HCT116 (cell line): ENCODE measurements at regions not wholly inside any gene's neighbourhood (a gene's known extent, or its start where the extent isn't known, plus 50 kb on each side); places are given as distances from the start of the nearest gene placed in this dataset.

Source experiments
- CEBPB ChIP-seq: IDR thresholded peaks from 2 replicates; pipeline ENCODE4 v1.6.1; 2012; ENCODE audit warnings: low read depth
- CTCF ChIP-seq, 3 experiments: fragments of 200-600 bp in 1 of 3; sonication (generic) in 1 of 3; IDR thresholded peaks in 2 of 3; conservative IDR thresholded peaks in 1 of 3; 2 replicates each; pipeline ENCODE4 v1.5.1; 2012 to 2017; ENCODE audit warnings: low read depth in 2 of 3, low read length in 2 of 3, antibody characterized with exemption in 1 of 3, borderline replicate concordance in 1 of 3, control low read depth in 1 of 3, mild to moderate bottlenecking in 1 of 3, mixed read lengths in 1 of 3, mixed run types in 1 of 3, moderate library complexity in 1 of 3; ENCODE audit not compliant: insufficient read depth in 1 of 3
- EZH2 ChIP-seq: fragments of 200-600 bp; sonication (generic); IDR thresholded peaks from 2 replicates; pipeline ENCODE4 v1.6.1; 2017; ENCODE audit warnings: antibody characterized with exemption, mixed run types
- FOSL1 ChIP-seq: IDR thresholded peaks from 2 replicates; pipeline ENCODE4 v1.6.1; 2012; ENCODE audit warnings: low read depth
- JUND ChIP-seq: IDR thresholded peaks from 2 replicates; pipeline ENCODE4 v1.6.1; 2012
- POLR2A ChIP-seq: IDR thresholded peaks from 2 replicates; pipeline ENCODE4 v1.7.0; 2011; ENCODE audit warnings: borderline replicate concordance; ENCODE audit not compliant: insufficient read depth, insufficient read length; ENCODE audit errors: extremely low read depth
- POLR2AphosphoS5 ChIP-seq: IDR thresholded peaks from 2 replicates; pipeline ENCODE4 v1.6.1; 2011; ENCODE audit warnings: mild to moderate bottlenecking, low read depth, low read length, moderate library complexity
- RAD21 ChIP-seq: IDR thresholded peaks from 2 replicates; pipeline ENCODE4 v1.6.1; 2012; ENCODE audit warnings: low read depth, mild to moderate bottlenecking
- SIN3A ChIP-seq: IDR thresholded peaks from 2 replicates; pipeline ENCODE4 v1.6.1; 2012; ENCODE audit warnings: low read depth
- SP1 ChIP-seq: IDR thresholded peaks from 2 replicates; pipeline ENCODE4 v1.6.1; 2012; ENCODE audit warnings: low read depth
- SRF ChIP-seq: IDR thresholded peaks from 2 replicates; pipeline ENCODE4 v1.6.1; 2012; ENCODE audit warnings: low read depth
- TCF7L2 ChIP-seq: IDR thresholded peaks from 2 replicates; pipeline ENCODE4 v1.7.0; 2011; ENCODE audit warnings: borderline replicate concordance, inconsistent platforms; ENCODE audit not compliant: insufficient read depth, insufficient read length; ENCODE audit errors: extremely low read depth
- TF ChIP-seq, protein P1 (sequence below): IDR thresholded peaks from 2 replicates; pipeline ENCODE4 v1.6.1; 2012; ENCODE audit warnings: low read depth

- no peak for TF ChIP-seq TCF7L2
- no peak for TF ChIP-seq CTCF (IDR thresholded peaks at IDR 0.05 in 2 of 3, conservative IDR thresholded peaks at IDR 0.05 in 1 of 3; ENCODE audit: borderline replicate concordance in 1 of 3, insufficient read depth in 1 of 3, low read depth in 2 of 3, low read length in 2 of 3)
- no peak for TF ChIP-seq CEBPB
- TF ChIP-seq RAD21 = no peak
- no peak for TF ChIP-seq SP1
- TF ChIP-seq JUND = no peak
- no peak for TF ChIP-seq FOSL1
- TF ChIP-seq POLR2A = no peak
- TF ChIP-seq SIN3A = no peak
- TF ChIP-seq, protein P1, sequence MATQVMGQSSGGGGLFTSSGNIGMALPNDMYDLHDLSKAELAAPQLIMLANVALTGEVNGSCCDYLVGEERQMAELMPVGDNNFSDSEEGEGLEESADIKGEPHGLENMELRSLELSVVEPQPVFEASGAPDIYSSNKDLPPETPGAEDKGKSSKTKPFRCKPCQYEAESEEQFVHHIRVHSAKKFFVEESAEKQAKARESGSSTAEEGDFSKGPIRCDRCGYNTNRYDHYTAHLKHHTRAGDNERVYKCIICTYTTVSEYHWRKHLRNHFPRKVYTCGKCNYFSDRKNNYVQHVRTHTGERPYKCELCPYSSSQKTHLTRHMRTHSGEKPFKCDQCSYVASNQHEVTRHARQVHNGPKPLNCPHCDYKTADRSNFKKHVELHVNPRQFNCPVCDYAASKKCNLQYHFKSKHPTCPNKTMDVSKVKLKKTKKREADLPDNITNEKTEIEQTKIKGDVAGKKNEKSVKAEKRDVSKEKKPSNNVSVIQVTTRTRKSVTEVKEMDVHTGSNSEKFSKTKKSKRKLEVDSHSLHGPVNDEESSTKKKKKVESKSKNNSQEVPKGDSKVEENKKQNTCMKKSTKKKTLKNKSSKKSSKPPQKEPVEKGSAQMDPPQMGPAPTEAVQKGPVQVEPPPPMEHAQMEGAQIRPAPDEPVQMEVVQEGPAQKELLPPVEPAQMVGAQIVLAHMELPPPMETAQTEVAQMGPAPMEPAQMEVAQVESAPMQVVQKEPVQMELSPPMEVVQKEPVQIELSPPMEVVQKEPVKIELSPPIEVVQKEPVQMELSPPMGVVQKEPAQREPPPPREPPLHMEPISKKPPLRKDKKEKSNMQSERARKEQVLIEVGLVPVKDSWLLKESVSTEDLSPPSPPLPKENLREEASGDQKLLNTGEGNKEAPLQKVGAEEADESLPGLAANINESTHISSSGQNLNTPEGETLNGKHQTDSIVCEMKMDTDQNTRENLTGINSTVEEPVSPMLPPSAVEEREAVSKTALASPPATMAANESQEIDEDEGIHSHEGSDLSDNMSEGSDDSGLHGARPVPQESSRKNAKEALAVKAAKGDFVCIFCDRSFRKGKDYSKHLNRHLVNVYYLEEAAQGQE = no peak
- TF ChIP-seq POLR2AphosphoS5 = no peak
- no peak for TF ChIP-seq SRF
- TF ChIP-seq EZH2 = no peak
These were observed 216.3 kb upstream of the DTNA start for GRCh38 chr18:34493566-34494358.
